ENCODE measurements at regions not wholly inside any gene's neighbourhood (a gene's known extent, or its start where the extent isn't known, plus 50 kb on each side); places are given as distances from the start of the nearest gene placed in this dataset.

DNA sequence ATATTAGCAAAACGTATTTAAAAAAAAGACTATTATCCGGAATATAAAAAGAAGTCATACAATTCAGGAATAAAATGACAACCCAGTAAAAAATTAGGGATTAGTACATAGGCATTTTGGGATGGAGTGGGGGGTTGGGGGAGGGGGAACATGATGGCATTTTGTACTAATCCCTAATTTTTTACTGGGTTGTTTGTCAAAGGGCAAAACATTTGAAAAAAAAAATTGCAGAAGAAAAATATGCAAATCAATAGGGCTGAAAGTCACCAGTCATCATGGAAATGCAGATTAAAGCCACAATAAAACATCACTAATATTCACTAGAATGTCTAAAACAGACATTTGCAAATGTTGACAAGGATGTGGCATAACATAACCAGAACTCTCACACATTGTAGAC, 82.5 kb downstream of the RPL22L1 start:
- Histone ChIP-seq H3K36me3 (ENCODE audit: insufficient read depth, low read length) (no peaks in the 10 kb centered on the region), H3K9ac (ENCODE audit: low read depth, low read length) (no peak overlapping the region), H3K4me3 (ENCODE audit: low read depth in 1 of 2, low read length in 2 of 2) (no peak overlapping the region), H3K27ac (ENCODE audit: low read length) (no peak overlapping the region), H3K27me3 (ENCODE audit: insufficient read depth, low read length, poor library complexity) (peaks cover 6% of the 10 kb centered on the region), H4K20me1 (ENCODE audit: insufficient read depth, low read length) (no peaks in the 10 kb centered on the region), H3K4me2 (ENCODE audit: insufficient read depth, low read length) (no peak overlapping the region), H3K4me1 (ENCODE audit: insufficient read depth, low read length) (no peaks in the 10 kb centered on the region), H3K9me3 (ENCODE audit: insufficient read depth, low read length, severe bottlenecking) (no peaks in the 10 kb centered on the region), H3K79me2 (ENCODE audit: insufficient read depth, low read length) (no peaks in the 10 kb centered on the region), H2AFZ (ENCODE audit: low read depth, low read length) (no peak overlapping the region)
- TF ChIP-seq, protein P1, sequence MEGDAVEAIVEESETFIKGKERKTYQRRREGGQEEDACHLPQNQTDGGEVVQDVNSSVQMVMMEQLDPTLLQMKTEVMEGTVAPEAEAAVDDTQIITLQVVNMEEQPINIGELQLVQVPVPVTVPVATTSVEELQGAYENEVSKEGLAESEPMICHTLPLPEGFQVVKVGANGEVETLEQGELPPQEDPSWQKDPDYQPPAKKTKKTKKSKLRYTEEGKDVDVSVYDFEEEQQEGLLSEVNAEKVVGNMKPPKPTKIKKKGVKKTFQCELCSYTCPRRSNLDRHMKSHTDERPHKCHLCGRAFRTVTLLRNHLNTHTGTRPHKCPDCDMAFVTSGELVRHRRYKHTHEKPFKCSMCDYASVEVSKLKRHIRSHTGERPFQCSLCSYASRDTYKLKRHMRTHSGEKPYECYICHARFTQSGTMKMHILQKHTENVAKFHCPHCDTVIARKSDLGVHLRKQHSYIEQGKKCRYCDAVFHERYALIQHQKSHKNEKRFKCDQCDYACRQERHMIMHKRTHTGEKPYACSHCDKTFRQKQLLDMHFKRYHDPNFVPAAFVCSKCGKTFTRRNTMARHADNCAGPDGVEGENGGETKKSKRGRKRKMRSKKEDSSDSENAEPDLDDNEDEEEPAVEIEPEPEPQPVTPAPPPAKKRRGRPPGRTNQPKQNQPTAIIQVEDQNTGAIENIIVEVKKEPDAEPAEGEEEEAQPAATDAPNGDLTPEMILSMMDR (IDR thresholded peaks at IDR 0.05; ENCODE audit: borderline replicate concordance, extremely low read depth, low read length, poor library complexity, severe bottlenecking): no peak
- TF ChIP-seq EZH2 (IDR thresholded peaks at IDR 0.05; ENCODE audit: borderline replicate concordance, low read depth, low read length, severe bottlenecking): no peak
- ATAC-seq (ENCODE audit: insufficient read depth, low read depth) (no peak), DNase-seq (no peak)

DNA sequence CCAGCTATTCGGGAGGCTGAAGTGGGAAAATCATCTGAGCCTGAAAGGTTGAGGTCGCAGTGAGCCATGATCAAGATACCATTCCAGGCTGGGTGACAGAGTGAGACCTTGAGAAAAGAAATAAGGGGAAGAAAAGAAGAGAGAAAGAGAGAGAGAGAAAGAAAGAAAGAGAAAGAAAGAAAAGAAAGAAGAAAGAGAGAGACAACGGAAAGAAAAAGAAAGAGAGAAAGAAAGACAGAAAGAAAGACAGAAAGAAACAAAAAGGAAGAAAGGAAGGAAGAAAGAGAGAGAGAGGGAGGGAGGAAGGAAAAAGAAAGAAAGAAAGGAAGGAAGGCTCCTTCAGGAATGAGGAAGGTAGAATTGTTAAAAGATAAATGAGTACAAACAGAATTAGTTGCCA, 84.5 kb downstream of the RPL22L1 start:
- H3K27me3 ChIP-seq (ENCODE audit: insufficient read depth, low read length, poor library complexity): peaks cover 4% of the 10 kb centered on the region
- no peaks in the 10 kb centered on the region for H3K36me3 ChIP-seq (ENCODE audit: insufficient read depth, low read length)
- no peak overlapping the region for H3K4me3 ChIP-seq (ENCODE audit: low read depth in 1 of 2, low read length in 2 of 2)
- ATAC-seq (ENCODE audit: insufficient read depth, low read depth) (no peak), DNase-seq (no peak)
- no peaks in the 10 kb centered on the region for H3K79me2 ChIP-seq (ENCODE audit: insufficient read depth, low read length)
- H3K4me2 ChIP-seq (ENCODE audit: insufficient read depth, low read length): no peak overlapping the region
- H3K9ac ChIP-seq (ENCODE audit: low read depth, low read length): no peak overlapping the region
- no peaks in the 10 kb centered on the region for H3K9me3 ChIP-seq (ENCODE audit: insufficient read depth, low read length, severe bottlenecking)
- H4K20me1 ChIP-seq (ENCODE audit: insufficient read depth, low read length): no peaks in the 10 kb centered on the region
- H3K27ac ChIP-seq (ENCODE audit: low read length): no peak overlapping the region
- H2AFZ ChIP-seq (ENCODE audit: low read depth, low read length): no peak overlapping the region
- TF ChIP-seq, protein P1 (IDR thresholded peaks at IDR 0.05; ENCODE audit: borderline replicate concordance, extremely low read depth, low read length, poor library complexity, severe bottlenecking): no peak
- no peaks in the 10 kb centered on the region for H3K4me1 ChIP-seq (ENCODE audit: insufficient read depth, low read length)

DNA sequence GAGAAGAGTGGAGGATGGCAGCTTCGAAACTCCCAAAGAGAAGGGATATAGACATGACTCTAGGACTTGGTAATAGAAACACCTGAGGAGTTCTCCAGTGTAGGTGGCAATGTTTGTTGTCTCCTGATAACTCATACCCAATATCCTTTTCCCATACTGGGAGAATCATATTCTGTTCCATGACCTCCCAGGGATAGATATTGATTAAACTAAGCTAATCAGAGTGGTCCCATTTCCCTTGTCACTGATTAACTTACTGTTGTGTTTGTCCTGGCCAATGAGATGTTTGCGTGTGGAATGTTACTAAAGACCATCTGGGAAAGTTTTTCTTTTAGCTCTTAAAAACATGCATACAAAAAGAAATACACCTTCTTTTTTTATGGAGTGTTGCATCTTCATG, 85.6 kb downstream of the RPL22L1 start:
- Histone ChIP-seq H3K4me3 (ENCODE audit: low read depth in 1 of 2, low read length in 2 of 2) (no peak overlapping the region), H3K9me3 (ENCODE audit: insufficient read depth, low read length, severe bottlenecking) (no peaks in the 10 kb centered on the region), H3K4me2 (ENCODE audit: insufficient read depth, low read length) (no peak overlapping the region), H3K4me1 (ENCODE audit: insufficient read depth, low read length) (no peaks in the 10 kb centered on the region), H3K79me2 (ENCODE audit: insufficient read depth, low read length) (no peaks in the 10 kb centered on the region), H3K9ac (ENCODE audit: low read depth, low read length) (no peak overlapping the region), H3K27ac (ENCODE audit: low read length) (no peak overlapping the region), H3K27me3 (ENCODE audit: insufficient read depth, low read length, poor library complexity) (peaks cover 8% of the 10 kb centered on the region), H4K20me1 (ENCODE audit: insufficient read depth, low read length) (no peaks in the 10 kb centered on the region), H2AFZ (ENCODE audit: low read depth, low read length) (no peak overlapping the region), H3K36me3 (ENCODE audit: insufficient read depth, low read length) (no peaks in the 10 kb centered on the region)
- ATAC-seq (ENCODE audit: insufficient read depth, low read depth): no peak
- DNase-seq: no peak
- no peak for TF ChIP-seq EZH2 (IDR thresholded peaks at IDR 0.05; ENCODE audit: borderline replicate concordance, low read depth, low read length, severe bottlenecking)
- TF ChIP-seq, protein P1 (IDR thresholded peaks at IDR 0.05; ENCODE audit: borderline replicate concordance, extremely low read depth, low read length, poor library complexity, severe bottlenecking): no peak

DNA sequence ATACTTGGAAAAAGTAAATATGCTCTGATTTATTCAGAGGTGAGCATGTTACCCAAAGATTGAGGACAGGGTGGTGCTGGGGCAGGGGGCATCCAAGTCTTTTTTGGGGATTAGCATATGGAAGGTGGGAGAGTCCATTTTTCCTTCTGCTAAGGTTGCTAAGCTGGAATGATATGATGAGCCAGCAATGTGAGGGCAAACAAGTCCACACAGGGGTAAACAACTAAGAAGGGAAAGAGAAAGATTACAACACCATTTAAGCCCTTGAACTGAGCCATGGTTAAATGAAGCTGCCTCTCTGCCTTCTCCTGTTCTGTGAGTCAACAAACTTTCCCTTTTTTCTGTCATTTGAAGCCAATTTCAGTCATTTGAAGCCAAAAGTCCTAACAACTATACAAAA, 89.0 kb downstream of the RPL22L1 start:
- Histone ChIP-seq H3K27ac (ENCODE audit: low read length) (no peak overlapping the region), H3K4me2 (ENCODE audit: insufficient read depth, low read length) (no peak overlapping the region), H3K9me3 (ENCODE audit: insufficient read depth, low read length, severe bottlenecking) (no peaks in the 10 kb centered on the region), H3K27me3 (ENCODE audit: insufficient read depth, low read length, poor library complexity) (peaks cover 12% of the 10 kb centered on the region), H3K36me3 (ENCODE audit: insufficient read depth, low read length) (no peaks in the 10 kb centered on the region), H2AFZ (ENCODE audit: low read depth, low read length) (no peak overlapping the region), H3K4me1 (ENCODE audit: insufficient read depth, low read length) (no peaks in the 10 kb centered on the region), H3K9ac (ENCODE audit: low read depth, low read length) (no peak overlapping the region), H3K4me3 (ENCODE audit: low read depth in 1 of 2, low read length in 2 of 2) (no peak overlapping the region), H3K79me2 (ENCODE audit: insufficient read depth, low read length) (no peaks in the 10 kb centered on the region), H4K20me1 (ENCODE audit: insufficient read depth, low read length) (no peaks in the 10 kb centered on the region)
- TF ChIP-seq EZH2 (IDR thresholded peaks at IDR 0.05; ENCODE audit: borderline replicate concordance, low read depth, low read length, severe bottlenecking): no peak
- TF ChIP-seq, protein P1 (IDR thresholded peaks at IDR 0.05; ENCODE audit: borderline replicate concordance, extremely low read depth, low read length, poor library complexity, severe bottlenecking): no peak
- ATAC-seq (ENCODE audit: insufficient read depth, low read depth): no peak
- DNase-seq: no peak

Data from DND-41 (cell line).